Suppressor macrophage treated with lipopolysaccharide for 1 hour (primary cell): ENCODE measurements at regions not wholly inside any gene's neighbourhood (a gene's known extent, or its start where the extent isn't known, plus 50 kb on each side); places are given as distances from the start of the nearest gene placed in this dataset.
"Not testable (repeated sequence)": the region's sequence is repeated elsewhere in the genome, so short reads cannot be mapped to it uniquely, and the experiment has no call there.

Source experiments
- DNase-seq, 3 donors: peaks; one replicate each; pipeline ENCODE4 v3.0.0-alpha.2; 2020 to 2022

DNA sequence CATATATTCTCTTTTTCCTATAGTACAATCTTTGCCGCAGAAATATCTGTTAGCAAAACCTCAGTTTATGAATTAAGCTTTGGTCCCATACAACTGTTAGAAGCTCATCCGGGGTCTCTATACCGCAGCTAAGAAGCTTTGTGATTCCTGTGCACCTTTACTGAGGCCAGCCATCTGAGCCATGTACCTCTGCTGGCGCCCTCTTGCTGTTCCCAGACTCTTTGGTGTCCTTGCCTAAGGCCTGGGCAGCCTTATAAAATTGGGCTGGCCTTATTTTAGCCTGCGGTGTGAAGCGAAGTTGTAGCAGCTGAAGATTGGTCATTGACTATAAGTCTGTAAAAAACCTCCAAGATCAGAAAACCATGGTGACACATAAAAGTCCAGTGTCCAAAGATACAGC, 1135.1 kb upstream of the CHAC2 start:
- no peak for DNase-seq

DNA sequence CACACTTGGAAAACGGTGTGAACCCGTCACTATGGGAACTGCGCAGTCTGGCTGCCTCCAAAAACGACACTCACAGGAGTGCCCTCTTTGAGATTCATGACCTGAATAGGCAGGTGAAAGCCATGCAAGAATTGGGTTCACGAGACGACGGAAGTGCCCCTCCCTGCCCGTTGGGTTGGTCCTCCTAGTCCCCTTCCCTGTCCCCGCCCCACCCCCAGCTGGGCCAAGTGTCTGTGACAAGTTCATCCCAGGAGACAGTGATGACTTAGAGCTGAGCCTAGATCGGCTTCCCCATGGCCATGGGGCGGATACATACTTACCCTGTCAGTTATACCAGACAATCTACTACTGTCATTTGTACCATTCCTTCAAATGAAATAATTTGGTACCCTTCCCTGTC, 1137.7 kb upstream of the CHAC2 start:
- no peak for DNase-seq

DNA sequence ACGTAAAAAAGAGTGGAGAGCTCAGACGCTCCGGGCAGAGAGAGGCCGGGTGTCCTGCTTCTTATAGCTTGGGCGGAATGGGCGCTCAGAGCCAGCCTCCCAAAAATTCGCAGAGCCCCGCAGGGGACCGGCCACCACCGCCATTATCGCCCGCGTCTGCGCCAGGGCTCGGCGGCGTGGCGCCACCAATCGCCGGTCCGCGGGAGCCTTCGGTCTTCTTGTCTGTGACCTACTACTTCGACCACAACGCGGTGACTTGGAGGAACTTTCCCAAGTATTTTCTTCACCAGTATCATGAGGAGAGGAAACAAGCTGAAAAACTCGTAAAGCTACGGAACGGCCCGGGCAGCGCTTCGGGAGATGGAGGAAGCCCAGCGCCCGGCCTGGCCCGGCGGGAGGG, 1138.1 kb upstream of the CHAC2 start:
- DNase-seq, result no peak

DNA sequence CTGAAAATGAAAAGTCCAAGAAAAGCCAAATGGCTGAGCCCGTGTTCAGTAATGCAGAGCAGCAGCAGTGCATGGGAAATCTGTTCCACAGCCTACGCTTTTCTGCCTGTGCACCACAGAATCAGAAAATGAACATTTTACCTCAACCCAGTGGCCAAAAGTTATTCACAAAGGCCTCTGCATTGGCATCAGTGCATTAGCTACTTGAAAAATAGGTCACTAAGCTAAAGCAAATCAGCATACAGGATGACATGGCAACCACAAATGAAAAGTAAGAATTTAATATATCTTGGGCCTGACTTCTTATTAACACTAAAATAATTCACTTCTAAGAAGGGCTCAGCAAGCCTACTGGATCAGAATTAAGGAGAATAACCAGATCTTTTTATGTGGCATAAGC, 1145.3 kb upstream of the CHAC2 start:
- no peak for DNase-seq

DNA sequence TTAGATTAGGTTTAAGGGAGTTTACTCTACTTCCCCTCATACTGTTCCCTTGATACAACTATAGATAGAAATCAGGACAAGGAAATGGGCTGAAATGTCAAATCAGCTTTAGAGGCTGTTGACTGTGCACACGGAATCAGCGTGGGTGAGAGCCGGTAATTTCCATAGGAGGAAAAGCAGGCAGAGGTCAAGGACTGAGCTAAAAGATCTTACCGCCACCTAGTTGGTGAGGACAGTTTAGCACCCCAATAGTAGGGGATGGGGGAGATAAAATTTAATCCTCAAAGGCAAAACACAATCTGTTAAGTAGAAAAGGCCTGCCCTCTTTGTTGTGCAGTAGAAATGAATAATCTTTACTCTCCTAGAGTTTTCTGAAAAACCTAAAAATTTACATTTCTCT, 1154.5 kb upstream of the CHAC2 start:
- no peak for DNase-seq

DNA sequence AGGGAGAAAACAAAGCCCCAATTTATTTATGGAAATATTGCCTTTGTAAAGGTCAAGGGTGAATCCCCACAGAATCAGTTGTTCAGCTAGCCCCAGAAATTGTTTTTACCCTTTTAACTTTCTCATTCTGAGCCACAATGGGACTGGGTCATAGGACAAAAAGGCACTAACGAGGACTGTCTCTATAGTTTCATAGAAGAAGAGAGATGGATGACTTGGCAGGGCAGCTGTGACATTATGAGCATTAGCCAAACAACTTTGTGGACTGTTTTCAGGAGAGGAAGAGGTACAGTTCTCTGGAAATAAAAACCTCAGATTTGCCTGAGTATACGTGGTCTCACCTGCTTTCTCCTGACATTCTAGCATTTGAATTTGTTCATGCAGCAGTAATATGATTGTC, 1155.8 kb upstream of the CHAC2 start:
- no peak for DNase-seq

DNA sequence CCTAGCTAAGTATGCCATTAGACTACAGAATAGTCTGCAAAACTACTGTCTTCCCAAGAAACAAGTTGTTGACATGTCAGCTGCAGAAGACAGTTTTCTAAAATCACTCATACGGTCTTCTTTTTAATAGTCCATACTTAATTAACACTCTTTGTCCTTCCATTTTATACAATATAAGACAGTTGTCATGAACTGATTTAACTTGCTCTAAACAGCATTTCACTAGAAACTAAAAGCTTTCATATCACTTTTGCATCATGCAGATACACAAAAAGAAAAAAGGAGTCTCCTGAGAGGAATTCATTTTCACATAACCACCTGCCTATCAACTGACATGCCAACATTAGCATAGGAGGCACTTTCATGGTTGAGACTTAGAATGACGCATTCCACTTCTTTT, 1159.6 kb upstream of the CHAC2 start:
- DNase-seq, result no peak

DNA sequence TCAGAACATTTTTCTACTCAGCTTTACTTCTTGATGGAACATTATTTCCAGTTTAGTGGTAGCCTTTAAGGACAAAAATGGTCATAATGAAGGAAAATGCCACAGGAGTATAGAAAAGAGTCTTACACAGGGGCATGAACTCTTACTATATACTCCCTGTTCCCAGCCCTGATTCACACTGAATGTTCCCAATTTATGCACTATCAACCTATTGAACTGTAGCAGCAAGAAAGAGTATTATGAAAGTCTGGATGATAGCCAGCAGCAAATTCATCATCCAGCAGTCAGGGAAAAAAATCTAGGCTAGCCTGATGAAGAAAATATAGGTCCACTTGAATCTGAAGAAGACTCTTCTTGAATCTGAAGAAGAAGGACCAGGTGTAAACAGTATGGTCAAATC, 1170.3 kb upstream of the CHAC2 start:
- no peak for DNase-seq

DNA sequence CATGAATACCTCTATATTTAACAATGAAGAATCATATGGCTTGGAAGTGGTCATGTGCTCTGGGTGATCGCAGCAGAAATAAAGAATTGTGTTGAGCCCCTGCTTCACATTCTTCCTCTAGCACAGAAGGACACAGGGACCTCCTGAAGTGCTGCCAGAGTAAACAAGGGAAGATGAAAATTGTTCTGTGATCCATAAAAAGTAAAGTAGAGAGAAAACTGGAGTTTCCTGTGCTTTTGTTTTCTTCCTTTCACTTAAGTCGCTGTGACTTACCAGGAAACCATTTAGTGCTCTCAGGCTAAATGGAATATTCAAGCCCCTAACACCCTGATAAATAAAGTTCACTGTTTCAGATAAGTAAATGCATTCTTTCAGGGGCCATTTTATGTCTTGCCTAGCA, 1173.6 kb upstream of the CHAC2 start:
- no peak for DNase-seq

DNA sequence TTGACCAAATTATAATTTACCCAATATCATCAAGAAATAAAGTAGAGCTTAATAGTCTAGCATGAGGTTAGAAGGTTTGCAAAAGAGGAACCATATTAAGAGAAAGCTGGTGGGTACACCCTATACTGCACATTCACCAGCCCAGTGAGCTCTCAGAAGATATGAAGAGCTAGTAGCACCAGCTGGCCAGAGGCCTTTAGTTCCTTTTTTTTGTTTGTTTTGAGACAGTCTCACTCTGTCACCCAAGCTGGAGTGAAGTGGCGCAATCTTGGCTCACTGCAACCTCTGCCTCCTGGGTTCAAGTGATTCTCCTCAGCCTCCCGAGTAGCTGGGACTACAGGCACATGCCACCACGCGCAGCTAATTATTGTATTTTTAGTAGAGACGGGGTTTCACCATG, 1183.5 kb upstream of the CHAC2 start:
- not testable (repeated sequence) for DNase-seq

DNA sequence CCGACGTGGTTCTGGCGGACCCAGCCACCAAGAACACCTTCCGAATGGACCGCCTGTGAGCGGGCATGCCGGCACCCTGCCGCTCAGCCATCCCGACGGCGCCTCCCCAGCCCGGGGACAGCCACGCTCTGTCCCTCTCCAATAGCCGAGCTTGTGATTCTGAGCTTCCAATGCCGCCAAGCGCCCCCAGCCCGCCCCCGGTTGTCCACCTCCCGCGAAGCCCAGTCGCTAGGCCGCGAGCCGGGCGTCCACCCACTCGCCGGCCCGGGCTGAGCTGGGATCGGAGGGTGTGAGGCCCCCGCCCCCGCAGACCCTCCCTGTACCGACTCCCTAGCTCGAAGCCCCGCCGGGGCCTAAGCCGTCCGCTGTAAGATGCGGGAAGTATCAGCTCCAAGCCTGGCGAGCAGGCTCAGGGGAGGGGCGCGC, 1195.1 kb upstream of the CHAC2 start:
- DNase-seq, result no peak

DNA sequence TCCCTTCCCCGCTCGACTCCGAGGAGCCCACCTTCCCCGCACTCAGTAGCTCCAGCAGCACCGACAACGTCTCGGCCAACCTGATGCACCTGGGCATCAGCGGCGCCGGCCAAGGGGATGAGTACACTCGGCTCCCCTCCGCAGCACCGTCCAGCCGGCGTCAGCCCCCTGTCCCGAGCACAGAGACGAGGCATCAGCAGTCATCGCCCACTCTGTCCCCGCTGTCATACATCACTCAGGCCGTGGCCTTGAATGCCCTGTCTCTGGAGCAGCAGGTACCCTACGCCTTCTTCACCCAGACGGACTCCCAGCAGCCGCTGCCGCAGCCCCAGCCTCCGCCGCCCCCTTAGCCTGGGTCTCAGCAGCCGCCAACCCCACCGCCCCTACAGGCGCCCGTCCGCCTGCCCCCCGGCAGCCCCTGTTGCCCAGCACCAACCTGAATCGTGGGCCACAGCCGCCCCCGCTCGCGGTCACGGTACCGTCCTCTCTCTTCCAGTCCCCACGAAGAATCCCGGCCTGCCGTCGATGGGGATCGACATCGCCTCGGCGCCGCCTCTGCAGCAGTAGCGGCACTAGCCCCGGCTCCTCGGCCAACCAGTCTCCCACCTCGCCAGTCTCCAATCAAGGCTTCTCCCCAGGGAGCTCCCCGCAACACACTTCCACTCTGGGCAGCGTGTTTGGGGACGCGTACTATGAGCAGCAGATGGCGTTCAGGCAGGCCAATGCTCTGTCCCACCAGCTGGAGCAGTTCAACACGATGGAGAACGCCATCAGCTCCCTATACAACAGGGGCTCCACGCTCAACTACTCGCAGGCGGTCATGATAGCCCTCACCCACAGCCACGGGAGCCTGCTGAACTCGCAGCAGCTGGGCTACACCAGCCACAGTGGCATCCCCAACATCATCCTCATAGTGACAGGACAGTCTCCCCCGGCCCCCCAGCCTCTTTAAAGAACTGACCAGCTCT, 1195.9 kb upstream of the CHAC2 start:
- no peak for DNase-seq

DNA sequence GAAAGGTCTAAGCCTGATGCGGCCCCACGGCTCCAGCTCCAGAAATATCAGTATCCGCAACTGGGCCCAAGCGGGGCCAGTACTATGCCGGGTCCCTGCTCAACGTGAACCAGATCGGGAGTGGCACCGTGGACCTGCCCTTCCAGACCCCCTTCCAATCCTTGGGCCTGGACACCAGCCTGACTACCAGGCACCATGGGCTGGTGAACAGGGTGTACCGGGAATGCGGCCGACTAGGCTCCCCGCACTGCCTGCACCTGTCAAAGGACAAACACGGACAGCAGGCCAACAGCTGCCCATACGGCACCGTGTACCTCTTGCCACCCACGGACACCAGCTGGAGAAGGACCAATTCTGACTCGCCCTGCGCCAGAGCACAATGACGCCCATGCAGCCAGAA, 1196.9 kb upstream of the CHAC2 start:
- no peak for DNase-seq

DNA sequence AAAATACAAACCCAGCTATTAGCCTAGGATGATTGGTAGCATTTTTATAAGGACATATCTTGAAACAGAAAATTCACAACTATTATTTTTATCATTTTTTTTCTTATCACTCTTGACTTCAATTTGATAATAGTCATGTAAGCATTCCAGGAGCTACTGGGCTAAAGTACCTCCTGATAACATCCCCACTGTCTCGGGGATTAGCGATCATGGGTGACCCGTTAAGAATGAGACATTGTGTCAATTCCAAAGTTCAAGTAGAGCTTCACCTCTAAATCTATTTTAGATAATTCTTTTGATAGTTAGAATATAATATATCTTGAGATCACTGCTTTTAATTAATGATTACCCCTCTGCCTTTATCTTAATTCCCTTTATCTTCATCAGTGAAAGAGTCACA, 1204.5 kb upstream of the CHAC2 start:
- DNase-seq, result no peak

DNA sequence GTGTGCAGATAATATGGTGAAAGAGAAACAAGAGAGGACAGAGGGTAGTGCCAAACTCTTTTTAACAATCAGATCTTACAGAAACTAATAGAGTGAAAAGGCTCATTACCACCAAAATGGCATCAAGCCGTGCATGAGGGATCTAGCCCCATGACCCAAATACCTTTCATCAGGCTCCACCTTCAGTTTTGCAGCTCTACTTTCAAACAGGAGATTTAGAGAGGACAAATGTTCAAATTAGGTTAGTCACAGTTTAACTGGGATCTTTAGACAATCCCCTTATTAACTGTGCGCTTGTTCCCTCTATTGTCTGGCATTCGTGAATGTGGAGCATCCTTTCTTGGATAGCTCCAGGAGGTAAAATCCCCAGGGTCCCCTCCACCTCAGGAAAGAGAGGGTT, 1209.3 kb upstream of the CHAC2 start:
- no peak for DNase-seq

DNA sequence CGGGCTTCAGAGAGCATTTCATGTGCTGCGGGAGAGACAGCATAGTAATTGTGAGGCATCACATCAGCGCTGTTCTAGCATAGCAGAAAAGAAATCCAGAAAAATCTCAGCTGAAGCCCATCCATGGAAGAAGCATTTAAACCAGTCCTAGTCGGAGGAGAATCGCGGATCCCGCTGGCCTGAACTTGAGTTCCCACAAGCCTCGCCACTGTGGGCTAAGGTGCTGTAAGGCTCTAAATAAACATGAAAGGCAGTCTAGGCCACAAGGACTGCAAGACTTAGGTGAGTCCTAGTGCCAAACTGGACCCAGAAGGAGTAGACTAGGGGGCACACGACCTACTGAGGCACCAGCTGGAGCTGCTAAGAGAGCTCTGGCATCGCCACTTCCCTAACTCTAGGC, 1225.3 kb upstream of the CHAC2 start:
- no peak for DNase-seq

DNA sequence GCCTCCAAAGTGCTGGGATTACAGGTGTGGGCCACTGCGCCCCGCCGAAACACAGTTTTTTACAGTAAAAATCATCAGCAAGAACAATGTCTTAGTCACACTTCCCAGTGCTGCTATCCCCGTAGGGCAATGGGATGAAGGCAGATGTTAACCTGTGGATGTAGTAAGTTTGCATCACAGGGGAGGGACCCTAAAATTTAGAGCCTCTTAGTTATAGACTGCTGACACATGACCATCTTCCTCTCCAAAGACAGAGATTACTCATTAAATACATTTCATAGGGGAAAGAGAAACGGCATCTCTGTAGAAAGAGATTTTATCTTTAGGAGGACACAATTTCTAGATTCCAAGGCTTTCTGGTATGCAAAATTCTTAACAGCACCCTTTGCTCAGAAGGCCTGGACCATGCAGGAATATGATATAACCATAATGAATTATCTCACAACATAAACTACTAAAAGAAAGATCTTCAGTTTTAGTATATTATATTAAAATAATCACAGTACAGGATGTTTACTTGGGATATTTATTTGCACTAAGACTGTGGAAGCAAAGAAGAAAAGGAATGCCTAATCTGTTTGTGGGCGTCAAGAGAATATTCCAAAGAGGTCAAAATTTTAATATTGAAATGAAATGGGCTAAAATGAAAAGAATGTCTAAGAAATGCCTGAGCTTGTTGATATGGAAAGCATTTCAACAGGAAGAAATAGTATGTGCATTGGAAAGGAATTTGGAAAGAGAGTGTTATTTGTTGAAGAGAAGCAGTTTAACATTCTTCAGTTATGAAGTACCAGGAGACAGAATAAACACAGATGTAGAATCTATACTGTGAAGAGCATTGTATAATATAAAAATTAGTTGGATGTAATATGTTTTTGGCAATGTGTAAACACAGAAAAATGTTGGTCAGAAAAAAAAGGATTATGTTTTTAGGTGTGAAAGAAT, 1228.3 kb upstream of the CHAC2 start:
- no peak for DNase-seq

DNA sequence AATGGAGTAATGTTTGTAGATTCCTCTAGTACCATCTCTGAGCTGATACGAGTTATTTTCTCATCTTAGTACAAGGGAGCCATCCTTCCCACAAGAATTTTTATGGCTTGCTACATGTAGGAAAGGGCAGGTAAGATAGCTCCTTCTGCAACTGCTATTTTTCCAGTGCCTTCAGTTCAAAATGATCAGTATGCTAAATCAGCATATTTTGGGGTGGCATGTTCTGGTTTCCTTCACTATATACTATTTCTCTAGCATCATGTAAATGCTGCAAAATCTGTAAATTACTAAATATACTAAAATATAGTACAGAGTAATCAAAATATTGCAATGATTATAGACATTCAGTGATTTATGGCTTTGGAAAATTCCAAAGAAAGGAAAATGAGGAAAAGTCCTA, 1230.0 kb upstream of the CHAC2 start:
- no peak for DNase-seq

DNA sequence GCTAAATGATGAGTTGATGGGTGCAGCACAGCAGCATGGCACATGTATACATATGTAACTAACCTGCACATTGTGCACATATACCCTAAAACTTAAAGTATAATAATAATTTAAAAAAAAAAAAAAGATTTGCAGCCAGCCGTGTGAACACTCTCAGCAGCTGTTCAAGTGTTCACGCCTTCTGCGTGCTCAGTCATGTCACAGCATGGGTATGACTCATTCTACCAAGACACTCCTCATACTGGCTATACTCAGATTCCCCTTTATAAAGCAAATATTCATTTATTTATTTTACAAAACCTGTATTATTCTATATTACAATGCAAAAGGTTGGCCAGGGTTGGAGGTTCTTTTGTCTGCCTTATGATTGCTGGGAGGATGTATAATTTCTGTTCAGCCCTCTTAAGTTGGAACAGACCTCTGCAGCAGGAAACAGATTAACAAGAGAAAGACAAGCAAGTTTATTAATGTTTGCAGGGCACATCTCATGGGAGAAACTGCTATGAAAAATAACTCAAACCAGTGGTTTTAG, 1230.6 kb upstream of the CHAC2 start:
- DNase-seq, result no peak

DNA sequence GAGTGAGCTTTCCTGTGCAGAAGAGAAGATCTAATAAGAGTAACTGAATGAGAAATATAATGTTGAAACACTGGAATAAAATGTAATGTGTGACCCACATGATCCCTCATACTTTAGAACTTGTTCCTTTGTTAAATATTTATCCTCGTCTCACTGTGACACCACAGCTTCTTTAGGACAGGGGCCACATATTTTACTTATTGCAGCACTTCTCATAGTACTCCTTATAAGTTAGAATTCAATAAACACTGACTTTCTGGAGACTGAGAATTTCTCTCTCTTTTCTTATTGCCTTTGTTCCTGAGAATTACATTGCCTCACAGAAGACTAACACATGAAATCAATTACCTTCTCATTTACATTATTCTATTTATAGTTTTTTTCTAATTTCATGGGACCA, 1234.6 kb upstream of the CHAC2 start:
- DNase-seq, result no peak

DNA sequence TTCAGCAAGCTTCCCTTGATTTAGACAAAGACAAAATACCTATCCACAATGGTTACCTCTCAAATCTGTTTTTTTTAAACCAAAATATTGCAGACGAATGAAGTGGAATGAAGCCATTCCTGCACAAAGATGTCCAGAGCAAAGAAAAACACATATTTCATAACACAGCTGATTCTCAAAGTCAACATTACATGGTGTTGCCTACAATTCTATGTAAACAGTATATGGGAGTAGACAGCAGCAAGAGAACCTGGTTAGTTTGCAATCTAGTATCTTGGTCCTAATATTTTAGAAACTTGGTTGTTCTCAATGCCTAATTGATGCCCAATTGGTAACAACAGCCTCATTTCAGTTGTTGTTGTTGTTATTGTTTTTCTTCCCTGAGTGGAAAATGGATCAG, 1240.9 kb upstream of the CHAC2 start:
- DNase-seq, result no peak

DNA sequence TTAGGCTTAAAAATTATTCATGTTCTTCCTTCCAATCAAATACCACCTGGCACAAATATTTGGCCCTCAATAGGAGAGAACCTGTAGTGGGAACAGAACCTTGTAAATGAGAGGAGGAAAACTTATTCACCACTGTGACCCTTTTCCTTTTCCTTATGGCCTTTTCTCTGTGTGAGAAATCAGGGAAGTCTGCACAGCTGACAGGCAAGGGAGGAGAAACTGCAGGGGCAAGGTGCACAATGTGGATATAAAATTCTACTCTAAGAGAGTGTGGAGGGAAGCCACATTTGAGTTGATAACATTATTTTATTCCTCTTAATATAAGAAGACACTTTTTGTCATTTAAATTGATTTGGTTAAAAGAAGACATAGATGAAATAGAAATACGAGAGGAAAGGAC, 1247.0 kb upstream of the CHAC2 start:
- DNase-seq, result no peak

DNA sequence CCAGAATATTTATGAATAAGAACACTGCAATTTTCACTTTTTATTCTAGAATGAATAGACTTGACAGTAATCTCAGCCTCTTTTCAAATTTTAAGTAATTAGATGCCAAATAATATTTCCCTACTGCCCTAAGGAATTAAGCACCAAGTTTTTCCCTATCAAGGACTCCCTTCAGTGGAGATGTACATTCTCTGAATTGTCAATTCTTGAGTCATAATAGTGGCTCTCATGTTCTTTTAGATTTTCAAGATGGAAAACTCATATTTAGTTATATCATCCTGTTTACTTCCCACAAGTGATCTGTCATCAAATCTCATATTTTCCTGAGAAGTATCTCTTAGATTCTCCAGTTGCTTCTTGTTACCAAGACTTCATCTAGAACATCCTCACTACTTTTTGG, 1248.9 kb upstream of the CHAC2 start:
- no peak for DNase-seq

DNA sequence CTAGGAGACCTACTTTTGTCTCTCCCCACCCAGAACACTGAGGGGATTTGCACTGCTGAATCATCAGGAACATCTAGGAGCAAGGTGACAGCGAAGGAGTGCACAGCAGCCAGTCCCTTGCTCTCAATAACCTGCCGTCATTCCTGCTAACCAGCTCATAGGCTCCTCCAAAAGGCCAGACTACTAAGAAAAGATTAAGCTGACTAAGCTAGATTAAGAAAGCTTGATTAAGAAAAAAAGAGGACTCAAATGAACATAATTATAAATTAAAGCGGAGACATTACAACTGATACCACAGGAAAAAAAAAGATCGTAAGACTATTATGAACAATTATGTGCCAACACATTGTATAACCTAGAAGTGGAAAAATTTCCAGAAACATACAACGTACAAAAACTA, 1254.8 kb upstream of the CHAC2 start:
- DNase-seq, result no peak
